ENCODE measurements at regions not wholly inside any gene's neighbourhood (a gene's known extent, or its start where the extent isn't known, plus 50 kb on each side); places are given as distances from the start of the nearest gene placed in this dataset.

- Histone ChIP-seq H3K27me3 (ENCODE audit: low read length) (no peaks in the 10 kb centered on the region), H3K9me3 (ENCODE audit: insufficient read depth, low read length) (no peaks in the 10 kb centered on the region), H3K9me2 (replicated peaks; ENCODE audit: insufficient read depth, low read length) (no peaks in the 10 kb centered on the region), H3K4me3 (ENCODE audit: insufficient read depth, low read length, poor library complexity, severe bottlenecking) (no peak overlapping the region), H2AFZ (ENCODE audit: low read depth, low read length, severe bottlenecking) (no peak overlapping the region), H4K20me1 (ENCODE audit: low read depth, low read length) (no peaks in the 10 kb centered on the region), H3K9ac (ENCODE audit: low read length) (no peak overlapping the region), H3F3A (ENCODE audit: insufficient read depth) (no peaks in the 10 kb centered on the region), H3K79me2 (ENCODE audit: insufficient read depth, low read length) (no peaks in the 10 kb centered on the region), H3K27ac (ENCODE audit: low read depth, low read length) (no peak overlapping the region), H3K4me2 (ENCODE audit: low read depth, low read length, poor library complexity, severe bottlenecking) (no peak overlapping the region), H3K36me3 (ENCODE audit: low read length) (no peaks in the 10 kb centered on the region)
- TF ChIP-seq EZH2phosphoT487 (conservative IDR thresholded peaks at IDR 0.05; ENCODE audit: low read length) (no peak), CTCF (IDR thresholded peaks at IDR 0.05; ENCODE audit: insufficient read depth, low read length, poor library complexity, severe bottlenecking) (no peak)
Measured at GRCh38 chr9:38195737-38196161, 126.7 kb upstream of the SHB start.

GRCh38 chr9:38194870-38195269 is 125.8 kb upstream of the SHB start:
- H3K36me3 ChIP-seq (ENCODE audit: low read length): no peaks in the 10 kb centered on the region
- H3K9me2 ChIP-seq (replicated peaks; ENCODE audit: insufficient read depth, low read length): no peaks in the 10 kb centered on the region
- H3K9me3 ChIP-seq (ENCODE audit: insufficient read depth, low read length): no peaks in the 10 kb centered on the region
- H4K20me1 ChIP-seq (ENCODE audit: low read depth, low read length): no peaks in the 10 kb centered on the region
- H3K79me2 ChIP-seq (ENCODE audit: insufficient read depth, low read length): no peaks in the 10 kb centered on the region
- no peak overlapping the region for H3K9ac ChIP-seq (ENCODE audit: low read length)
- no peaks in the 10 kb centered on the region for H3F3A ChIP-seq (ENCODE audit: insufficient read depth)
- H3K4me3 ChIP-seq (ENCODE audit: insufficient read depth, low read length, poor library complexity, severe bottlenecking): no peak overlapping the region
- TF ChIP-seq CTCF (IDR thresholded peaks at IDR 0.05; ENCODE audit: insufficient read depth, low read length, poor library complexity, severe bottlenecking) (no peak), EZH2phosphoT487 (conservative IDR thresholded peaks at IDR 0.05; ENCODE audit: low read length) (no peak)
- no peaks in the 10 kb centered on the region for H3K27me3 ChIP-seq (ENCODE audit: low read length)
- no peak overlapping the region for H3K27ac ChIP-seq (ENCODE audit: low read depth, low read length)
- H3K4me2 ChIP-seq (ENCODE audit: low read depth, low read length, poor library complexity, severe bottlenecking): no peak overlapping the region
- H2AFZ ChIP-seq (ENCODE audit: low read depth, low read length, severe bottlenecking): no peak overlapping the region

GRCh38 chr9:38192731-38193265 is 123.8 kb upstream of the SHB start:
- H3K79me2 ChIP-seq (ENCODE audit: insufficient read depth, low read length): no peaks in the 10 kb centered on the region
- no peak overlapping the region for H2AFZ ChIP-seq (ENCODE audit: low read depth, low read length, severe bottlenecking)
- H3K4me3 ChIP-seq (ENCODE audit: insufficient read depth, low read length, poor library complexity, severe bottlenecking): no peak overlapping the region
- H3K9ac ChIP-seq (ENCODE audit: low read length): no peak overlapping the region
- H3F3A ChIP-seq (ENCODE audit: insufficient read depth): no peaks in the 10 kb centered on the region
- no peaks in the 10 kb centered on the region for H3K9me3 ChIP-seq (ENCODE audit: insufficient read depth, low read length)
- H3K9me2 ChIP-seq (replicated peaks; ENCODE audit: insufficient read depth, low read length): no peaks in the 10 kb centered on the region
- H4K20me1 ChIP-seq (ENCODE audit: low read depth, low read length): no peaks in the 10 kb centered on the region
- no peak for TF ChIP-seq CTCF (IDR thresholded peaks at IDR 0.05; ENCODE audit: insufficient read depth, low read length, poor library complexity, severe bottlenecking)
- no peak for TF ChIP-seq EZH2phosphoT487 (conservative IDR thresholded peaks at IDR 0.05; ENCODE audit: low read length)
- H3K4me2 ChIP-seq (ENCODE audit: low read depth, low read length, poor library complexity, severe bottlenecking): no peak overlapping the region
- H3K36me3 ChIP-seq (ENCODE audit: low read length): no peaks in the 10 kb centered on the region
- H3K27ac ChIP-seq (ENCODE audit: low read depth, low read length): no peak overlapping the region
- no peaks in the 10 kb centered on the region for H3K27me3 ChIP-seq (ENCODE audit: low read length)

Measured in SU-DHL-6 (cell line).